Urinary bladder (tissue), 3 donors: ENCODE measurements at regions not wholly inside any gene's neighbourhood (a gene's known extent, or its start where the extent isn't known, plus 50 kb on each side); places are given as distances from the start of the nearest gene placed in this dataset.

ENCODE experiments used
- DNase-seq: peaks from one replicate; pipeline ENCODE4 v3.0.0-alpha.2; 2015; ENCODE audit errors: extremely low spot score
- H3K27ac ChIP-seq: one replicate; pipeline ENCODE4 v1.5.1; 2013; ENCODE audit warnings: low read depth, mild to moderate bottlenecking, moderate library complexity
- H3K36me3 ChIP-seq: one replicate; pipeline ENCODE4 v1.6.1; 2013; ENCODE audit warnings: mild to moderate bottlenecking, moderate library complexity; ENCODE audit not compliant: insufficient read depth
- H3K4me1 ChIP-seq: one replicate; pipeline ENCODE4 v1.6.1; 2013; ENCODE audit warnings: mild to moderate bottlenecking, moderate library complexity; ENCODE audit not compliant: insufficient read depth
- H3K4me3 ChIP-seq: one replicate; pipeline ENCODE4 v1.5.1; 2013; ENCODE audit warnings: low read depth, low read length
- WGBS: extraction: QIAGEN DNeasy Blood & Tissue Kit; methylation state at CpG from one replicate; pipeline ENCODE4 v1.1.7; 2013; 5-methylcytosine and 5-hydroxymethylcytosine counted together
- donor health status: healthy with polysubstance abuse.
- donor health status: healthy.

DNA sequence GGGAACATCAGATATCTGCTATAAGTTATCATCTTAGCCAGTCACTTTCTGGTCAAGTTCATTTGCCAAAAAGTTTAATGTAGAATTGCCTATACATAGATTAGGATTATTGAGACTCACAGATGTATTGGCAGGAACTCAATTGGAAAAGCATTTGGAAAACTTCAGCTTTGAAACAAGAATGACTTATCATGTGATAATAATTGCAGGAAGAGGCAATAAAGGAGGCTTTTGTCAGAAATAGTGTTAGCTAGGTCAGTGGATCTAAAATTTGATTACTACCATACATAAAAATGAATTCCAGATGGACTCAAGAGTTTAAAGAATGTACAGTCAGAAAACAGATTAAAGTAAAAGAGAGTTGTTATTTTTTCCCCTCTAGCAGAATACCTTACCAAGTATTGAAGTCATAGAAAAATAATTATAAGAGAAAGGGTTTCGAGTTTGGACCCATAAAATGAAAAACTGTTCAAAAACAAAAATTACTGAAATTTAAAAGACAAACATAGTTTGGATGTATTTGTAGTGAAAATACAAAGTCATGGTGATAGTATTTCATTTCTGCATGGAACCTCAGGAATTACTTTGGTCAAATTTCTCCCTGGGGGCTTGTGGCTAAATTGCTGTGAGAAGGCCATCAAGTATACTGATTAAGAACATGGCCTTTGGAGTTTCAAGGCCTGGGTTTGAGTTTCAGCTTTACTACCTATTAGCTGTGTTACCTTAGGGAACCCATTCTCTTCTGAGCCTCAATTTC lies 159.9 kb downstream of the TMEM38B start:
- H3K4me1 ChIP-seq = no peaks in the 10 kb centered on the region
- no peak overlapping the region for H3K4me3 ChIP-seq
- H3K36me3 ChIP-seq = no peaks in the 10 kb centered on the region
- H3K27ac ChIP-seq = no peak overlapping the region
- WGBS = 76% methylated on average over 1 of the region's 1 CpG
- no peak for DNase-seq

DNA sequence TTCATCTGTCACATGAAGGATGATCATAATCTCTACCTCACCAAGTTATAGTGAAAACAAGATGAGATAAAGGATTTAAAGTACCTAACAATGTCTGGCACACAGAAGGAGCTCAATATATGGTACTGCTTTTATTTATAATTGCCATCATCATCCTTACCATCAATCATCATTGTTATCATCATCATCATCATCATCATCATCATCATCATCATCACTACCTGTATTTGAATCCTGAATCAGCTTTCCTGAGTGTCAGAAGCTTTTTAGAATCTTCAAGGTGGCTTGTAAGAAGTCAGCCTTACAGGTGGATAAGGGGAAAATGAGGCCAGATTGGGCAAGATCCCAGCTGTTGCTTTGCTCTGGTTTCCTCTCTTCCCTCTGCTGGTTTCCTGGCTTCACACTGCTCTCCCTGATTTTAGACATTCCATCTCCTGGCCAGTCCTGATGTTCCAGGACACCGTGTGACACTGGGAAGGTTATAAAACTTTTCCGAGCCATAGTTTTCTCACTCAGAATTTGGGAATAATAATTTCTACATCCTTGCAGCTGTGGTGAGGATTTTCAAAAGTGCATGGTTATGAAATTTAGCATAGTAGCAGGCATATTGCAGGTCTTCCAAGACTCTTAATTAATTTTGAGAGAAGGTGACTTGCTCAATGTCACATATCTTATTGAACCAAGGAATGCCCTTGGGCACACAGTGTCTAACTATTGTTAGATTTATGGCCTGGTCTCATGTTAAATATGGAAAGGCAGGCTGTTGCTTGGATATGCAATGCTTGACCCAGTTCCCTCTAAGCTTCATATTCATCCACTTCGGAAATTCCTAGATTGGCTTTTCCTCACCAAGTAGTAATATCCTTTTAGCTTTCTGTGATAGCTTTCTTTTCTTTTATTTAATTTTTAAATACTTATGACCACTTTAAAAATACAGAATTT lies 160.7 kb downstream of the TMEM38B start:
- 82% methylated on average over 3 of the region's 3 CpGs for WGBS
- H3K4me3 ChIP-seq = no peak overlapping the region
- H3K27ac ChIP-seq = no peak overlapping the region
- no peak for DNase-seq
- no peaks in the 10 kb centered on the region for H3K36me3 ChIP-seq
- H3K4me1 ChIP-seq = no peaks in the 10 kb centered on the region

GRCh38 chr9:105855987-105856386 lies 161.6 kb downstream of the TMEM38B start:
- 78% methylated on average over 3 of the region's 3 CpGs for WGBS
- H3K4me3 ChIP-seq = no peak overlapping the region
- no peak for DNase-seq

GRCh38 chr9:105858006-105858690 lies 163.8 kb downstream of the TMEM38B start:
- DNase-seq = no peak
- H3K4me3 ChIP-seq = no peak overlapping the region
- no peaks in the 10 kb centered on the region for H3K36me3 ChIP-seq
- H3K27ac ChIP-seq = no peak overlapping the region
- 38% methylated on average over 1 of the region's 1 CpG for WGBS
- H3K4me1 ChIP-seq = no peaks in the 10 kb centered on the region

More at GRCh38 chr9:105855987-105856386, 161.6 kb downstream of the TMEM38B start:
- Histone ChIP-seq H3K36me3 (no peaks in the 10 kb centered on the region), H3K27ac (no peak overlapping the region), H3K4me1 (no peaks in the 10 kb centered on the region)

- H3K27ac ChIP-seq = no peak overlapping the region
- no peak for DNase-seq
These were observed 164.5 kb downstream of the TMEM38B start for GRCh38 chr9:105858877-105859276.

GRCh38 chr9:105859428-105860091 lies 165.2 kb downstream of the TMEM38B start:
- no peaks in the 10 kb centered on the region for H3K36me3 ChIP-seq
- no peak overlapping the region for H3K27ac ChIP-seq
- no peaks in the 10 kb centered on the region for H3K4me1 ChIP-seq
- H3K4me3 ChIP-seq = no peak overlapping the region
- DNase-seq = no peak

More at GRCh38 chr9:105858877-105859276, 164.5 kb downstream of the TMEM38B start:
- Histone ChIP-seq H3K36me3 (no peaks in the 10 kb centered on the region), H3K4me1 (no peaks in the 10 kb centered on the region), H3K4me3 (no peak overlapping the region)

GRCh38 chr9:105860516-105860915 lies 166.2 kb downstream of the TMEM38B start:
- 89% methylated on average over 2 of the region's 2 CpGs for WGBS
- H3K36me3 ChIP-seq = no peaks in the 10 kb centered on the region
- no peak for DNase-seq
- no peak overlapping the region for H3K4me3 ChIP-seq
- no peaks in the 10 kb centered on the region for H3K4me1 ChIP-seq
- no peak overlapping the region for H3K27ac ChIP-seq

DNA sequence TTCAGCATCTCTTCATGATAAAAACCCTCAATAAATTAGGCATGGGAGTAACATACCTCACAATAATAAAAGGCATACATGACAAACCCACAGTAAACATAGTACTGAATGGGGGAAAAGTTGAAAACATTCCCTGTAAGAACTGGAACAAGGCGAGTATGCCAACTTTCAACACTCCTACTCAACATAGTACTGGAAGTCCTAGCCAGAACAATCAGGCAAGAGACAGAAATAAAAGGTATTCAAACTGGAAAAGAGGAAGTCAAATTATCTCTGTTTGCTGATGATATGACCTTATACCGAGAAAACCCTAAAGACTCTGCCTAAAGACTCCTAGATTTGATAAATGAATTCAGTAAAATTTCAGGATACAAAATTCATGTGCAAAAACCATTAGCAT lies 167.6 kb downstream of the TMEM38B start:
- no peaks in the 10 kb centered on the region for H3K4me1 ChIP-seq
- 73% methylated on average over 2 of the region's 2 CpGs for WGBS

GRCh38 chr9:105864248-105864898 lies 170.0 kb downstream of the TMEM38B start:
- 56% methylated on average over 6 of the region's 6 CpGs for WGBS

More for the DNA sequence above, 167.6 kb downstream of the TMEM38B start:
- Histone ChIP-seq H3K27ac (no peak overlapping the region), H3K4me3 (no peak overlapping the region), H3K36me3 (no peaks in the 10 kb centered on the region)
- DNase-seq = no peak

DNA sequence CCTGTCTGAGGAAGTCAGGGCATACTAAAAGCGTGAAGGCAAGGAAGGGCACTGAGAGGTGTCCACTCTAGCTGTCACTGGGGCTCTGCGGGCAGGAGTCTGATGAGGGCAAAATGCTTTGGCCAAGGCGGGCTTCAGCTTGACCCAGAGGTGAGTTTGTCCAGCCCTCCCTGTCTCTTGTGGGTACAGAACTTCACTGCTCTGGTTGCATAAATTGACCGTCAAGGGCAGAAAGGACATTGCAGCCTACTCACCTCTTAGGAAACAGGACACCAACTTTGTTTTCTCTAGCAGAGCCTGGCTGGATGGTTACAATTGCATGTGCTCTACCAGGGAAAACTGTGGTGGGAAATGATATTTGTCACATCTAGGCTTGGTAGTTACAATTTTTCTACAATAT lies 170.9 kb downstream of the TMEM38B start:
- H3K36me3 ChIP-seq = no peaks in the 10 kb centered on the region
- WGBS = 89% methylated on average over 4 of the region's 4 CpGs
- no peaks in the 10 kb centered on the region for H3K4me1 ChIP-seq
- no peak overlapping the region for H3K27ac ChIP-seq
- H3K4me3 ChIP-seq = no peak overlapping the region
- no peak for DNase-seq

More at GRCh38 chr9:105864248-105864898, 170.0 kb downstream of the TMEM38B start:
- no peak overlapping the region for H3K4me3 ChIP-seq
- DNase-seq = no peak
- H3K36me3 ChIP-seq = no peaks in the 10 kb centered on the region
- H3K27ac ChIP-seq = no peak overlapping the region
- H3K4me1 ChIP-seq = no peaks in the 10 kb centered on the region

DNA sequence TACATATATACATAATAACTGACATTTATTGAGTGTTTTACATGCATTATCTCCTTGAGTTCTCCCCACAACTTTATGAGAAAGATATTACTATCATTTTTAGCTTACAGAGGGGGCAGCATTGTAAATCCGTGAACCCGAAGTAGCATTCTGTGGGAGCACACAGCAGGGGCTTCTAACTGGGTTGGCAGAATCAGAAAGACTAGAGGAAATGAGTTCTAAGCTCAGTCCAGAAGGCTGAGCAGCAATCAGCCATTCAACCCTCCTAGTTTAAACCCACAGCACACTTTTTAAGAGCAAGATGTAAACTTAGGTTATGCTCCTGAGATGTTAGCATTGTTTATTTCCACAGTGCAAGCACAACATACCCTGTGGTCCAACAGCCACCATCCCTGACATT lies 177.2 kb downstream of the TMEM38B start:
- H3K27ac ChIP-seq = no peak overlapping the region
- WGBS = 28% methylated on average over 2 of the region's 2 CpGs
- no peak for DNase-seq
- H3K4me3 ChIP-seq = no peak overlapping the region
- no peaks in the 10 kb centered on the region for H3K4me1 ChIP-seq
- no peaks in the 10 kb centered on the region for H3K36me3 ChIP-seq

DNA sequence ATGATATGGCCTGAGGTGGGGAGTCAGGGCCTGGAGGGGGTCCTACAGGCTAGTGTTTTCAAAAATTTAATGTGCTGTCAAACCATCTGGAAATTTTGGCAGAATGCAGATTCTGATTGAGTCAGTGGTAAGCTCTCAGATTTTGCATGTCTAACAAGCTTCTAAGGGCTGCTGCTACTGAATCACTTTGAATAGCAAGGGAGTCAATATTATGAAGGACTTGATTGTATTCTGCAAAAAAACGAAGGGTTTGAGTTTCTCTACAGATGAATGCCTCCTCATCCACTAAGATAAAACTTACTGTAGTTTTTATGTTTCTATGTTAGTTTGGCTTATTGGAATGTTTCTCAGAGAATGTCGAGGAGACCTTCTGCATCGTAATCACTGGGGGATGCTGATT lies 179.5 kb downstream of the TMEM38B start:
- H3K27ac ChIP-seq = no peak overlapping the region
- no peak overlapping the region for H3K4me3 ChIP-seq
- no peaks in the 10 kb centered on the region for H3K36me3 ChIP-seq
- H3K4me1 ChIP-seq = no peaks in the 10 kb centered on the region
- DNase-seq = no peak
- 41% methylated on average over 3 of the region's 3 CpGs for WGBS

GRCh38 chr9:105877721-105878120 lies 183.4 kb downstream of the TMEM38B start:
- 85% methylated on average over 1 of the region's 1 CpG for WGBS
- no peak for DNase-seq
- H3K4me1 ChIP-seq = no peaks in the 10 kb centered on the region

More at GRCh38 chr9:105877721-105878120, 183.4 kb downstream of the TMEM38B start:
- H3K27ac ChIP-seq = no peak overlapping the region
- H3K36me3 ChIP-seq = no peaks in the 10 kb centered on the region
- no peak overlapping the region for H3K4me3 ChIP-seq
